OCI-LY1 (cell line): ENCODE measurements at regions not wholly inside any gene's neighbourhood (a gene's known extent, or its start where the extent isn't known, plus 50 kb on each side); places are given as distances from the start of the nearest gene placed in this dataset.

Source experiments
- EZH2 ChIP-seq: fragments of 200-600 bp; sonication (generic), shearing (Covaris generic); IDR thresholded peaks from 2 replicates; pipeline ENCODE4 v1.8.0; 2017; ENCODE audit warnings: borderline replicate concordance, mixed run types, mild to moderate bottlenecking, antibody characterized with exemption, low read length, moderate library complexity, mixed read lengths
- TF ChIP-seq, protein P1 (sequence below): fragments of 200-600 bp; sonication (generic), shearing (Covaris generic); IDR thresholded peaks from 2 replicates; pipeline ENCODE4 v1.5.1; 2017; ENCODE audit warnings: mild to moderate bottlenecking, antibody characterized with exemption, low read length, moderate library complexity, mixed read lengths

DNA sequence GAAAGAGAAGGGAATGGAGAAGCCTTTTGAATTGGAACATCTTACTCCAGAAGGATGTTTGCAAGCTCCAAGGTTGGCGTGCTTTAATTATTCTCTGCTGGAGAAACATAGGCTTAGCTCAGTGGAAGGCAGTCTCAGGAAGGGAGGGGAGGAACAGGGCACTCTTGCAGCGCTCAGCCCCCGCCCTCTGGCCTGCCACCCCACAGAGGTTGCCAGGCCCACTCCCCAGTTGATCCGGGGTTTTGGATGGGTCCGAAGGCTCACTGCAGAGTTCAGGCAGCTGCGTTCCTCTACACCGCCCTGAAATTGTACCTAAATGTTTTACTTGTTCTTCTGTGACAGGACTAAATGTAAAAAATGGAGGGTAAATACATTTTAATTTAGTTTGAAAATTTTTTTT, 155.2 kb upstream of the DTNBP1 start:
- TF ChIP-seq, protein P1, sequence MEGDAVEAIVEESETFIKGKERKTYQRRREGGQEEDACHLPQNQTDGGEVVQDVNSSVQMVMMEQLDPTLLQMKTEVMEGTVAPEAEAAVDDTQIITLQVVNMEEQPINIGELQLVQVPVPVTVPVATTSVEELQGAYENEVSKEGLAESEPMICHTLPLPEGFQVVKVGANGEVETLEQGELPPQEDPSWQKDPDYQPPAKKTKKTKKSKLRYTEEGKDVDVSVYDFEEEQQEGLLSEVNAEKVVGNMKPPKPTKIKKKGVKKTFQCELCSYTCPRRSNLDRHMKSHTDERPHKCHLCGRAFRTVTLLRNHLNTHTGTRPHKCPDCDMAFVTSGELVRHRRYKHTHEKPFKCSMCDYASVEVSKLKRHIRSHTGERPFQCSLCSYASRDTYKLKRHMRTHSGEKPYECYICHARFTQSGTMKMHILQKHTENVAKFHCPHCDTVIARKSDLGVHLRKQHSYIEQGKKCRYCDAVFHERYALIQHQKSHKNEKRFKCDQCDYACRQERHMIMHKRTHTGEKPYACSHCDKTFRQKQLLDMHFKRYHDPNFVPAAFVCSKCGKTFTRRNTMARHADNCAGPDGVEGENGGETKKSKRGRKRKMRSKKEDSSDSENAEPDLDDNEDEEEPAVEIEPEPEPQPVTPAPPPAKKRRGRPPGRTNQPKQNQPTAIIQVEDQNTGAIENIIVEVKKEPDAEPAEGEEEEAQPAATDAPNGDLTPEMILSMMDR, result no peak
- TF ChIP-seq EZH2, result no peak
